ENCODE measurements at regions not wholly inside any gene's neighbourhood (a gene's known extent, or its start where the extent isn't known, plus 50 kb on each side); places are given as distances from the start of the nearest gene placed in this dataset.
"Not testable (repeated sequence)": the region's sequence is repeated elsewhere in the genome, so short reads cannot be mapped to it uniquely, and the experiment has no call there.

- DNase-seq, result no peak
These were observed 323.7 kb downstream of the THBS2 start for GRCh38 chr6:168929871-168930450.

GRCh38 chr6:168928012-168928411 is 325.6 kb downstream of the THBS2 start:
- DNase-seq, result no peak

GRCh38 chr6:168927026-168927425 is 326.6 kb downstream of the THBS2 start:
- no peak for DNase-seq

DNA sequence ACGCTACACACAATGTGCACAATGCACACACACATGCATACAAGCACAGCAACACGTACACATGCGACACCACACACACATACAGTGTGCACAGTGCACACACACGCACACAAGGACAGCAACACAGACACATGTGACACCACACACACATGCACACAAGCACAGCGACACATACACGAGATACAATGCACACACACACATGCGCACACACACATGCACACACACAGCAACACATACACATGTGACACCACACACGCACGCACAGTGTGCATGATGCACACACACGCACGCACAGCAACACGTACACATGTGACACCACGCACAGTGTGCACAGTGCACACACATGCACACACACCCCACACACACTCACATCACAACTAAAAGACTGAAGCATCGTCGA is 327.3 kb downstream of the THBS2 start:
- no peak for DNase-seq

DNA sequence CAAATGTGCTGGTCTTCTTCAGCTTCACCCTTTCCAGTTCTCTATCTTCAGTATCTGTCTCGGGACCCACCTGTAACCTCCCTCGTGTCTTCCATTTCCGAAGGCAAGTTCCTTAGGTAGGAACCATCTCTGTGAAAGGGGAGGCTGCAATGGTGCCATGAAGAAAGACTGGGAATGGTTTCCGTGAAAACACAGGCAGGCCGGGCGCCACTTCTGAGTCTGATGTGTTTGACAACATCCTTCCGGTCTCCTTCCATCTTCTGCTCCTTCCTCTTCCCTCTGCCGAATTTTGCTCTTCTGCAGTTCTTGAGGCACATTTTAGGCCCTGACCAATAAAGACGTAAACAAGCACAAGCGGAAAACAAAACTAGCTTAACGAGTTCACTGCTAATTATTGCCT is 328.0 kb downstream of the THBS2 start:
- no peak for DNase-seq

DNA sequence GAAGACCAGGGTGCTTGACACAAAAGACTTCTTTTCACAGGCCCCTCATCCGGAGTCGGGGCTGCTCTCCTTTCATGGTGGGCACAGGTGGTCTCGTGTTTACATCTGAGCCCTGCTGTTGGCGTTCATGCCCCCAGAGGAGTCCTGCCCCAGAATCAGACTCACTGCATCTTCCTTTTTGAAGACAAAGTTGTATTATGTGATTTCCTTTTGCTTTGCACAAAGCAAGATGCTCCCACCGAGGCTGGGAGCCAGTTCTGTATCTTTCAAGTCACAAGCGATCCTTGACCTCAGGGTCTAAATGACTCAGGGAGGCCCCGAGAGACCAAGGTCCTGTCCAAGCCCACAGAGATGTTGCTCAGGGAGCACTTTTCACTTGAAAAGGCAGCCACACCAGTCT is 330.5 kb downstream of the THBS2 start:
- DNase-seq, result no peak

- DNase-seq, result no peak
These were observed 331.2 kb downstream of the THBS2 start for GRCh38 chr6:168922436-168922835.

GRCh38 chr6:168920289-168920688 is 333.4 kb downstream of the THBS2 start:
- DNase-seq, result no peak

- DNase-seq, result no peak
These were observed 334.0 kb downstream of the THBS2 start for GRCh38 chr6:168919470-168920179.

GRCh38 chr6:168916576-168917211 is 337.0 kb downstream of the THBS2 start:
- no peak for DNase-seq

DNA sequence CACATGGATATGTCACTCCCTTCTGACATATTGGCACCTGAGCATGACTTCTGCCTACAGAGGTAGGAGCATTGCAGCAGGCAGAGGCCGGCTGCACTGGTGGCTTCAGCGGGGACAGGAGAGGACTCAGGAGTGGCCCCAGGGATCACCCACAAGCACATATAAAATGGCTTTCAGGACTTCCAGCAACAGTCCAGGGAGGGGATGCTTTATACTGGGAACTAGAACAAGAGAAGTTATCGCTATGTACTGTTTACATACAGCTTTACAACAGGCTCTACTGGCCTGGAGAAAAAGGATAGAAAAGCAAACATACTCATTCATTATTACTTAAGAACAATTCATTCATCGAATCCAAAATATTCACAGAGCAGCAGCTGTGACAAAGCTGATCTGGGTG is 337.8 kb downstream of the THBS2 start:
- no peak for DNase-seq

GRCh38 chr6:168915242-168915641 is 338.4 kb downstream of the THBS2 start:
- no peak for DNase-seq

DNA sequence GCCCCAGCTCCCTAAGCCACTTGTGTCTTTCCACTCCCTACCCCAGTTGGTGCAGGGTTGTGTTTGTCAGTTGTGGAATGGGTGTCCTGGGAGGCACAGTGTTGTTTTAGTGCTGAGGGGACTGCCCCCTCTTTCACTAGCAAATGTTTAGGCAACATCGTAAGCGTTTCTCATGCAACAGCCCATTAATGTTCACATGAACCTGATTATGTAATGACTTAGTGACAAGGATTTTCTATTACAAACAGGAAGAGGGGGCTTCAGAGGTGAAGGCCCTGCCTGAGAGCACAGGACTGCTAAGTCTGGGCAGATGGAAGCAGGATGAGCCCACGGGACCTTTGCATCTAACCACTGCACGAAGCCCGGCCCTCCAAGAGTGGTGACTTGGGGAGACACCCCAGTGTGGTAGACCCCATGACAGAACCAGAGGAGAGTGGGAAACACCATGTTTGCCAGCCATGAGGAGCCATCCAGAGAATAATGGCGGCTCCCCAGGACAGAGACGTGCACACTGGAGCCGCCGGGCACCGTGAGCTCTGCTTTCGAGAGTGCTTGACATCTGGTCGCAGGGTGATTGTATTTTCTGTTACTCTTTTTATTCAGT is 339.7 kb downstream of the THBS2 start:
- DNase-seq, result no peak

DNA sequence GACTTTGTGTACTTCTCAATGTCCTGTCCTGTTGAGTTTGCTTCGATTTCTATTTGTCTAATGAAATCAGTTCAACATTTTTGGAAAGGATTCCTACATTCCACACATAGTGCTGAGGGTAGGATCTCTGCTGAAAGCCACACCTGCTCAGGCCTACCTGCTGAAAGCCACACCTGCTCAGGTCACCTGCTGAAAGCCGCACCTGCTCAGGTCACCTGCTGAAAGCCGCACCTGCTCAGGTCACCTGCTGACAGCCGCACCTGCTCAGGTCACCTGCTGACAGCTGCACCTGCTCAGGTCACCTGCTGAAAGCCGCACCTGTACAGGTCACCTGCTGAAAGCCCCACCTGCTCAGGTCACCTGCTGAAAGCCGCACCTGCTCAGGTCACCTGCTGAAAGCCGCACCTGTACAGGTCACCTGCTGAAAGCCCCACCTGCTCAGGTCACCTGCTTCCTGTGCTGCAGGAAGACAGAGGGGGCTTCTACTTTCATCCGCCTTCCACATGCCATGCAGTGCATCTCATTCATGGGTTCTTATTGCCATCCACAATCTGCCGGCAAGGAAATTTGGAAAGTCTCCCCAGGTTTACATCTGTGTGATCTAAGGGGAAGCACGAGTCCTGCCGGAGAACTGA is 340.3 kb downstream of the THBS2 start:
- not testable (repeated sequence) for DNase-seq

DNA sequence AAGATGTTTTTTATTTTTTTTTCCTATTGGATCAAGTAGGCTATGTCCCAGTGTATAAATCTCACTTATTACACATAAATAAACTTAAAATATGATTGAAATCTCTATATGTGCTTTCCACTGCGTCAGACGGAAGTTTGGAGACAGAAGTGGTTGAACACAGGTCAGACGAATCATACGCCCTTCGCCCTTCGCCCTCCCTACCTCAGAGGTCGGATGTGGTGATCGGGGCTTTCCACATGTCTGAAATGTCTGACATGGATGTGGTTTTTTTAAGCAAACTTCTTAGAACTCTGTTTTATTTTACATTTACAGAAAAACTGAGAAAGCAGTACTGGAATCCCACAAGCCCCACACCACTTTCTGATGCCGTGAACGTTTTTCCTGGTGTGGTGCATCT is 344.4 kb downstream of the THBS2 start:
- peak; percentile 1 for DNase-seq

DNA sequence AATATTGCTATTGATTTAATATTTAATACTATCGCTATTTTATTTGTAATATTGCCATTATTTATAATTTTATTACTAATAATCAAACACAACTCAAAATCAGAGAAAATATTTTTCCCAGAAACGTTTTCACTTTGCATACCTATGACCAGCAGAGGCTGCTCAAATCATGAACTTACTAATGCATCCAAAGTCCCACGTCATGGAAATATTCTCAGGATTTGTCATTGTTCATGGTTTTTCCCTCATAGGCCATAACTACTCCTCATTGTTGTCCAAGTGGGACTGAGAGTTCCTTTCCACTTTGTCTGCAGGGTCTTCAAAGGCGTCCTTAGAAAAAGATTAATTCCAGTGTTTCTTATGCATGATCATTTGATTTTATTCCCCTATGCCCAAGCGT is 344.8 kb downstream of the THBS2 start:
- DNase-seq, result no peak

GRCh38 chr6:168908166-168908565 is 345.5 kb downstream of the THBS2 start:
- DNase-seq, result no peak

DNA sequence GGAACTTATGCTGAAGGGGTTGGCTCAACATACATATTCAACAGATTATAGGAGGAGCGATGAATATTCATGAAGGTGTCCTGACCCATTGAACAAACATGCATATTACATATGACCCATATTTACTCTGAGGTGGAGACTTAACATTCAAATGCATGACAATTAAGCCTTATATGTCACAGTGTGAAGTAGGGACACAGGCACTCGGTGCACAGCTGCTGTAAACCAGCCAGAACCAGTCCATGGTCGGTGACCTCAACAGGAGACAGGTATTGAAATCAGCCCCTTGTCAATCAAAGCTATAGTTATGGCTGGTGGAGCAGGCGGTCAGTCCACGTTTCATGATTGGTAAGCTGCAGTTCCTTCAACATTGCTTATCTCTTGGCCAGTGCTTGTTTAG is 347.3 kb downstream of the THBS2 start:
- no peak for DNase-seq

DNA sequence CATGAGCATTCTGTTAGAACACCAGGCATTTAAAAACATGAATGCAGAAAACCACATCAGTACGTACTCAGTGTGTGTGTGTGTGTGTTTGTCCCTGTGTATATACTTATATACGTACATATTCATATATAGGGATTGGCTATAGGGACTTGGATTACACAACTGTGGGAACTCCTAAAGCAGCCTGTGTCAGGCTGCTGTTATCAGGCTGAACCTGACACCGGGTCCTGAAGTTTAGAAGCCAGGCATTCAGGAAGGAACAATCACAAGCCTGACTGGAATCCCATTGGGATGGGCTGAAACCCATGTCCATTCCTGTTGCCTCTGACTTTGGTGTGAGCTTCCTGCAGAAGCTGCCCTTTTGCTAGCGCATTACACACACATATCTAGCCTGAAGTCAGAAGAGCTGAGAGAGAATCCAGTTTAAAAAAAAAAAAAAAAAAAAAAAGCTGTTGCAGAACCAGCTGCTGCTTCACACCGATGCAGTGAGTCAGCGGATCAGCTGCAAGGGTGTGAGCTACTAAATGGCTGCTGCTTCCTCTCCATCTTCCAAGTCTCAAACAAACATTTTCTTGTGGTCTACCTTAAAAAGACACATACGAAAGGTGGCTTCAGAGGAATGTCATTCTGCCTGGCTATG is 348.1 kb downstream of the THBS2 start:
- peak; percentile 7 for DNase-seq

GRCh38 chr6:168903613-168904345 is 349.9 kb downstream of the THBS2 start:
- DNase-seq, result no peak

DNA sequence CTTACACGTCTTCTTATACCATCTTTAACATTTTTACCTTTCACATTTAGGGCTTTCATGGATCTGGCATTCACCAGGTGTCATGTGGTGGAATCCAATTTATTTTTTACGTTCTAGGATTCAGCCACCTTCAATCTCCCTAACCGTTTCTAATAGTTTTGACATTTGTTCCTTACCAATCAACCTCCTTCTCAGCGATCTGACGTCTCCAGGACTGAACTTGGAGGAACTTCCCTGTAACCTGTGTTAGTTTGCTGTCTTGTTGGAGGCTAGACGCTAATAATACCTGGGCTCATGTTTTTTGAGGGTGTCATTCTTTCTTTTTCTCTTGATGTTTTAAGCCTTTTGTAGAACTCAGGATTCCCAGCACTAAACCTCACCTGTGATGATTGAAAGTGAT is 351.6 kb downstream of the THBS2 start:
- DNase-seq, result no peak

GRCh38 chr6:168901076-168901475 is 352.6 kb downstream of the THBS2 start:
- no peak for DNase-seq

All from activated CD4-positive, alpha-beta T cell treated with anti-CD3 and anti-CD28 coated beads, Interleukin-2, amount 50 U/mL, for 16 hours (primary cell).